ENCODE measurements at regions not wholly inside any gene's neighbourhood (a gene's known extent, or its start where the extent isn't known, plus 50 kb on each side); places are given as distances from the start of the nearest gene placed in this dataset.

DNA sequence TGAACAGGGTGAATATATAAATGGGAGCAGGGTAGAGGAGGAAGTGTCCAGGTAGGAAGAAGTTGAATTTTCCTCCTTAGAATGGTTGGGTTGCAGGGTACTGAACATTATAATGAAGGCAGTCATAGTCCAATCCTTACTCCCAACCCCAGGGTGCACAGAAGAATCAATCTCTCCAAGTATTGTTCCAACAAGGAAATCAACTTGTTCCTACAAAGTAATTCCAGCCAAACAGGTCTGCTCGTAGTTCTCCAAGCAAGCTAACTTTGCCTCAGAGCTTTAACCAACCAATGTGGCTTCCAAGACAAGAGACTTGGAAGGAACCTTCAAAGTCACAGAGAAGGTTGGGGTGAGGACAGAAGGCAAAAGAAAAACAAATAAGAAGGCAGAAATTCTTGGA is 527.2 kb downstream of the MED13L start:
- TF ChIP-seq, protein P1, sequence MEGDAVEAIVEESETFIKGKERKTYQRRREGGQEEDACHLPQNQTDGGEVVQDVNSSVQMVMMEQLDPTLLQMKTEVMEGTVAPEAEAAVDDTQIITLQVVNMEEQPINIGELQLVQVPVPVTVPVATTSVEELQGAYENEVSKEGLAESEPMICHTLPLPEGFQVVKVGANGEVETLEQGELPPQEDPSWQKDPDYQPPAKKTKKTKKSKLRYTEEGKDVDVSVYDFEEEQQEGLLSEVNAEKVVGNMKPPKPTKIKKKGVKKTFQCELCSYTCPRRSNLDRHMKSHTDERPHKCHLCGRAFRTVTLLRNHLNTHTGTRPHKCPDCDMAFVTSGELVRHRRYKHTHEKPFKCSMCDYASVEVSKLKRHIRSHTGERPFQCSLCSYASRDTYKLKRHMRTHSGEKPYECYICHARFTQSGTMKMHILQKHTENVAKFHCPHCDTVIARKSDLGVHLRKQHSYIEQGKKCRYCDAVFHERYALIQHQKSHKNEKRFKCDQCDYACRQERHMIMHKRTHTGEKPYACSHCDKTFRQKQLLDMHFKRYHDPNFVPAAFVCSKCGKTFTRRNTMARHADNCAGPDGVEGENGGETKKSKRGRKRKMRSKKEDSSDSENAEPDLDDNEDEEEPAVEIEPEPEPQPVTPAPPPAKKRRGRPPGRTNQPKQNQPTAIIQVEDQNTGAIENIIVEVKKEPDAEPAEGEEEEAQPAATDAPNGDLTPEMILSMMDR (IDR thresholded peaks at IDR 0.05): no peak
- TF ChIP-seq POLR2A (IDR thresholded peaks at IDR 0.05): no peak

Measured in lower leg skin (tissue), 3 donors.